ENCODE measurements at regions not wholly inside any gene's neighbourhood (a gene's known extent, or its start where the extent isn't known, plus 50 kb on each side); places are given as distances from the start of the nearest gene placed in this dataset.

DNA sequence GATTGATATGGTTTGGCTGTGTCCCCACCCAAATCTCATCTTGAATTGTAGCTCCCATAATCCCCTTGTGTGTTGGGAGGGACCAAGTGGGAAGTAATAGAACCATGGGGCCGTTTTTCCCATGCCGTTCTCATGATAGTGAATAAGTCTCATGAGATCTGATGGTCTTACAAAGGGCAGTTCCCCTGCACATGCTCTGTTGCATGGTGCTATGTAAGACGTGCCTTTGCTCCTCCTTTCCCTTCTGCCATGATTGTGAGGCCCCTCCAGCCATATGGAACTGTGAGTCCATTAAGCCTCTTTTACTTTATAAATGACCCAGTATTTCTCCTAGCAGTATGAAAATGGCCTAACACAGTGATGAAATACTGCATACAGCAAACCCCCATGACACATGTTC, 84.8 kb upstream of the SELENOP start:
- TF ChIP-seq, protein P1, sequence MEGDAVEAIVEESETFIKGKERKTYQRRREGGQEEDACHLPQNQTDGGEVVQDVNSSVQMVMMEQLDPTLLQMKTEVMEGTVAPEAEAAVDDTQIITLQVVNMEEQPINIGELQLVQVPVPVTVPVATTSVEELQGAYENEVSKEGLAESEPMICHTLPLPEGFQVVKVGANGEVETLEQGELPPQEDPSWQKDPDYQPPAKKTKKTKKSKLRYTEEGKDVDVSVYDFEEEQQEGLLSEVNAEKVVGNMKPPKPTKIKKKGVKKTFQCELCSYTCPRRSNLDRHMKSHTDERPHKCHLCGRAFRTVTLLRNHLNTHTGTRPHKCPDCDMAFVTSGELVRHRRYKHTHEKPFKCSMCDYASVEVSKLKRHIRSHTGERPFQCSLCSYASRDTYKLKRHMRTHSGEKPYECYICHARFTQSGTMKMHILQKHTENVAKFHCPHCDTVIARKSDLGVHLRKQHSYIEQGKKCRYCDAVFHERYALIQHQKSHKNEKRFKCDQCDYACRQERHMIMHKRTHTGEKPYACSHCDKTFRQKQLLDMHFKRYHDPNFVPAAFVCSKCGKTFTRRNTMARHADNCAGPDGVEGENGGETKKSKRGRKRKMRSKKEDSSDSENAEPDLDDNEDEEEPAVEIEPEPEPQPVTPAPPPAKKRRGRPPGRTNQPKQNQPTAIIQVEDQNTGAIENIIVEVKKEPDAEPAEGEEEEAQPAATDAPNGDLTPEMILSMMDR (IDR thresholded peaks at IDR 0.05; ENCODE audit: control extremely low read depth in 1 of 3, insufficient read depth in 1 of 3, low read depth in 1 of 3, low read length in 3 of 3): no peak
- no peak for TF ChIP-seq POLR2A (IDR thresholded peaks at IDR 0.05; ENCODE audit: control extremely low read depth in 1 of 2, low read depth in 2 of 2, low read length in 2 of 2)
- TF ChIP-seq FOSL1 (IDR thresholded peaks at IDR 0.05; ENCODE audit: insufficient read depth, low read depth, low read length): no peak
- TF ChIP-seq RAD21 (IDR thresholded peaks at IDR 0.05 in 1 of 2, conservative IDR thresholded peaks at IDR 0.05 in 1 of 2; ENCODE audit: low read depth in 2 of 2, low read length in 2 of 2): no peak
- TF ChIP-seq SRF (IDR thresholded peaks at IDR 0.05; ENCODE audit: low read depth, low read length): no peak
- TF ChIP-seq GABPA (IDR thresholded peaks at IDR 0.05; ENCODE audit: borderline replicate concordance, insufficient read depth, low read length): no peak
- TF ChIP-seq USF2 (IDR thresholded peaks at IDR 0.05; ENCODE audit: low read length): no peak
- no peak for TF ChIP-seq SP1 (IDR thresholded peaks at IDR 0.05; ENCODE audit: low read depth, low read length)
